GM21390 (cell line): ENCODE measurements at regions not wholly inside any gene's neighbourhood (a gene's known extent, or its start where the extent isn't known, plus 50 kb on each side); places are given as distances from the start of the nearest gene placed in this dataset.
A peak's percentile ranks its signal among the peaks of the same experiment; 100 is the strongest.

Experiments
- ATAC-seq: cut with Tn5 transposase; IDR thresholded peaks from one replicate; pipeline ENCODE4 v1.9.1; 2021; ENCODE audit not compliant: unreplicated experiment

GRCh38 chr3:106251160-106251892 is 382.5 kb upstream of the CBLB start:
- no peak for ATAC-seq

GRCh38 chr3:106255870-106256248 is 387.0 kb upstream of the CBLB start:
- peak; percentile 90 for ATAC-seq

- ATAC-seq: peak; percentile 27
Observed at GRCh38 chr3:106256249-106256957, 387.6 kb upstream of the CBLB start.

- ATAC-seq: no peak
Observed at GRCh38 chr3:106257172-106257571, 388.4 kb upstream of the CBLB start.

- ATAC-seq: no peak
Observed at GRCh38 chr3:106261396-106261795, 392.6 kb upstream of the CBLB start.

- no peak for ATAC-seq
Observed at GRCh38 chr3:106261915-106262683, 393.3 kb upstream of the CBLB start.

- ATAC-seq: no peak
Observed at GRCh38 chr3:106263011-106263410, 394.2 kb upstream of the CBLB start.

- ATAC-seq: no peak
Observed at GRCh38 chr3:106263546-106263945, 394.7 kb upstream of the CBLB start.

- no peak for ATAC-seq
Observed at GRCh38 chr3:106265704-106266103, 396.9 kb upstream of the CBLB start.

GRCh38 chr3:106268696-106269095 is 399.9 kb upstream of the CBLB start:
- no peak for ATAC-seq

GRCh38 chr3:106272302-106272701 is 403.5 kb upstream of the CBLB start:
- ATAC-seq: no peak

- no peak for ATAC-seq
Observed at GRCh38 chr3:106275592-106275991, 406.8 kb upstream of the CBLB start.

- ATAC-seq: no peak
Observed at GRCh38 chr3:106276151-106276550, 407.3 kb upstream of the CBLB start.

GRCh38 chr3:106276755-106277612 is 408.2 kb upstream of the CBLB start:
- no peak for ATAC-seq

- no peak for ATAC-seq
Observed at GRCh38 chr3:106277731-106278130, 408.9 kb upstream of the CBLB start.

- no peak for ATAC-seq
Observed at GRCh38 chr3:106281221-106281620, 412.4 kb upstream of the CBLB start.

GRCh38 chr3:106282943-106283342 is 414.1 kb upstream of the CBLB start:
- no peak for ATAC-seq

GRCh38 chr3:106288781-106289180 is 420.0 kb upstream of the CBLB start:
- ATAC-seq: no peak

- ATAC-seq: no peak
Observed at GRCh38 chr3:106290304-106290997, 421.6 kb upstream of the CBLB start.

GRCh38 chr3:106293161-106293560 is 424.3 kb upstream of the CBLB start:
- no peak for ATAC-seq
